NOMO-1 (cell line): ENCODE measurements at regions not wholly inside any gene's neighbourhood (a gene's known extent, or its start where the extent isn't known, plus 50 kb on each side); places are given as distances from the start of the nearest gene placed in this dataset.
"Not testable (repeated sequence)": the region's sequence is repeated elsewhere in the genome, so short reads cannot be mapped to it uniquely, and the experiment has no call there.

ENCODE experiments used
- DNase-seq, 2 experiments: peaks; one replicate each; lab custom pipeline; 2025; ENCODE audit not compliant: unreplicated experiment in 2 of 2; lab: John Stamatoyannopoulos, UW

DNA sequence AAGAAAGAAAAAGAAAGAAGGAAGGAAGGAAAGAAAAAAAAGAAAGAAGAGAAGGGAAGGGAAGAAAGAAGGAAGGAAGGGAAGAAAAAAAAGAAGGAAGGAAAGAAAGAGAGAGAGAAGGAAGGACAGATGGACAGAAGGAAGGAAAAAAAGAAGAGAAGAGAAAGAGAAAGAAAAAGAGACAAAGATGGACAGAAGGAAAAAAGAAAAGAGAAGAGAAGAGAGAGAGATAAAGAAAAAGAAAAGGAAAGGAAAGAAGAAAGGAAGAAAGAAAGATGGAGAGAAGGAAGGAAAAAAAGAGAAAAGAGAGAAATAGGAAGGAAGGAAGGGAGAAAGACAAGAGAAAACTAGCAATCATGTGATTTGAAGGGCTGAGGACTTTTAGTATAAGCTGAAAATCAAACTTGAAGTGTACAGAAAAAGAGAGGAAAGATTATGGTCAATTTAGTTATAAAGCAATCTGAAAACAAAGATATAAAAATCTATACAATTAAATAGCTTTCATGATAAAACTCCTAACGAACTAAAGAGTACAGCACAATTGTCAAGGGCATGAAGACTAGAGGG is 115.3 kb downstream of the LTN1 start:
- no peak for DNase-seq

DNA sequence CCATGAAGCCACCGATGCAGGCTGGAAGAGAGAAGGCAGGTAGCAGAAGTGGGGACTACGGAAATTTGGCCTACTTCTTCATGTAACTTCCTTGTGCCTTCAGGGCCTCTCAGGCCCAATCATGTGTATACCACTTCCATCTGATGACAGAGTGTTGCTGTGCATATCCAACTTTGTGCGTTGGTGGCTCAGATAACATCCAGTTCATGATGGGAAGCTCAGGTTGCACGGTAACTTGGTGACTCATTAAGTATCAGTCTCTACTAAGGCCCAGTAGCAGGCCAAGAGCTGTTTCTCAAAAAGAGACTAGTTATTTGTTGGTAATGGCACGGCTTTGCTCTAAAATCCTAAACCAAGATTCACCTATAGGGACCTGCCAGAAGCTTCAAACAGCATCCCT is 117.6 kb downstream of the LTN1 start:
- DNase-seq = no peak

GRCh38 chr21:28872218-28872617 is 120.5 kb downstream of the LTN1 start:
- DNase-seq = no peak

GRCh38 chr21:28871388-28872010 is 121.2 kb downstream of the LTN1 start:
- DNase-seq = no peak

DNA sequence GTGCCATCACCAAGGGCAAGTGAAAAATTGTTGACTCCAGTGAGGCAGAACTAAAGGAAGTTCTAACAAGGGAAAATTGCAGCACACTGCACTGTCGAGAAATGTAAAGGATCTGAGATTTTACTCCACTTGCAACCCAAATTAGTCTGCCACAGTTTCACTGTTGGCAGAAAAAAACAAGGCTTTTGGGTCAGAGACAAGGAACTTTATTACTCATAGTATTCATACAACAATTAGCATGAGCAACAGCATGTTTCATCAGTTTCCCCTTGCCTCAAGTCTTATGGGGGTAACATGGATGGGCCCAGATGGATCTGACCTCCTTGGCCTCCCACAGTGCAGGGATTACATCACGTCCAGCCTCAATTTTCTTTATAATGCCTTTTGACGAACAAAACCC is 125.3 kb downstream of the LTN1 start:
- DNase-seq = no peak

GRCh38 chr21:28865488-28866186 is 127.0 kb downstream of the LTN1 start:
- no peak for DNase-seq

- no peak for DNase-seq
Observed at GRCh38 chr21:28858424-28858823, 134.3 kb downstream of the LTN1 start.

DNA sequence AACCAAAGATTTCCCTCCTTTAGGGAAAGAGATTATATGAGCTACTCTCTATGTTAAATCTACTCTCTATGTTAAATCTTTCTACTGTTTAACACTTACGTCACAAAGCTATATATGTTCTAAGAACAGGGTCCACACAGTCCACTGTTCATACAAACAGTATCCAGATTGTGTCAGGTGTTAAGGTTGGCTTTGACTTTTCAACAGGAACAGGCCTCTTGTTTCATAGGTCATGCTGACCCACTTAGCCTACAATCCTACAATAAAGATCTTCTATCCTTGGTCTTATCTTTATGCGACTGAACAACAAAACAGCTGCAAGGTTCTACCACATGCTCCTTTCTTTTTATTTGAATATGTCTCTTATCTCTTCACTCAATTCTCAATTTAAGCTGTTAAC is 134.9 kb downstream of the LTN1 start:
- DNase-seq = no peak

DNA sequence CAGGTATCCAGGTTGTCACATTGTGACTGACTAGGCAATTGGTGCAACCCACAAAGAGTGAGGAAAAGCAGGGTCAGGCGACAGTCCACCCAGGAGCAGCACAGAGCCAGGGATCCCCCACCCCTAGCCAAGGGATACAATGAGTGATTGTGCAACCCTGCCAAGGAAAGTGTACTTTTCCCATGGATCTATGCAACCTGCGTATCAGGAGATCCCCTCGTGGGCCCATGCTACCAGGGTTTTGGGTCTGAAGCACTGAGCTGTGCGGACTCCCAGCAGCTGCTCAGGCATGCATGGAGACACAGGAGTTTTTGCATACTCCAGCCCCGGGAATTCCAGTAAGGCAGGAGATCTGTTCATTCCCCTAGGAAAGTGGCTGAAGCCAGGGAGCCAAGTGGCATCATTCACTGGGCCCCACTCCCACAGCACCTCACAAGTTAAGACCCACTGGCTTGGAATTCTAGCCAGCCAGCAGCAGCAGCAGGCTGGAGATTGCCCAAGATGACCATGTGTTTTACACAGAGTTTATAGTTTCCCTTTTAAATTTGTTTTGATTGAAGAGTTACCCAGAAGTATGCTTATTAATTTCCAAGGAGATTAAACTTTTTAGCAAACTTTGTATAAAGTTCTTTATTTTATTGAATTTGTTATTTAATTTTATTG is 136.0 kb downstream of the LTN1 start:
- no peak for DNase-seq

- DNase-seq = no peak
Observed at GRCh38 chr21:28852706-28853105, 140.0 kb downstream of the LTN1 start.

DNA sequence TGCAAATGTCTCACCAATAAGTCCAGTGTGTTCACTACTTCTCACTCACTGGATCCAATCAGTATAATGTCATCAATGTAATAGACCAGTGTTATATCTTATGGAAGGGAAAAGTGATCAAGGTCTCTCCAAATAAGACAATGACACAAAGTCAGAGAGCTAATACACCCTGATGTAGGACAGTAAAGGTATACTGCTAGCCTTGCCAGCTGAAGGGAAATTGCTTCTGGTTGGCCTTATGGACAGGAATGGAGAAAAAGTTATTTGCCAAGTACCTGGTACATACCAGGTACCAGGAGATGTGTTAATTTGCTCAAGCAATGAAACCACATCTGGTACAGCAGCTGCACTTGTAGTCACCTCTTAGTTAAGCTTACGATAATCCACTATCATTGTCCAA is 141.0 kb downstream of the LTN1 start:
- DNase-seq = no peak

DNA sequence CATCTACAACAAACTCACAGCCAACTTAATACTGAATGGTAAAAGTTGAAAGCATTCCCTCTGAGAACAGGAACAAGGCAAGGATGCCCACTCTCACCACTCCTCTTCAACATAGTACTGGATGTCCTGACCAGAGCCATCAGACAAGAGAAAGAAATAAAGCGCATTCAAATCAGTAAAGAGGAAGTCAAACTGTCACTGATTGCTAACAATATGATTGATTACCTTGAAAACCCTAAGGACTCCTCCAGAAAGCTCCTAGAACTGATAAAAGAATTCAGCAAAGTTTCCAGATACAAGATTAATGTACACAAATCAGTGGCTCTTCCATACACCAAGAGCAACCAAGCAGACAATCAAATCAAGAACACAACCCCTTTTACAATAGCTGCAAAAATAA is 153.4 kb downstream of the LTN1 start:
- DNase-seq = not testable (repeated sequence)

DNA sequence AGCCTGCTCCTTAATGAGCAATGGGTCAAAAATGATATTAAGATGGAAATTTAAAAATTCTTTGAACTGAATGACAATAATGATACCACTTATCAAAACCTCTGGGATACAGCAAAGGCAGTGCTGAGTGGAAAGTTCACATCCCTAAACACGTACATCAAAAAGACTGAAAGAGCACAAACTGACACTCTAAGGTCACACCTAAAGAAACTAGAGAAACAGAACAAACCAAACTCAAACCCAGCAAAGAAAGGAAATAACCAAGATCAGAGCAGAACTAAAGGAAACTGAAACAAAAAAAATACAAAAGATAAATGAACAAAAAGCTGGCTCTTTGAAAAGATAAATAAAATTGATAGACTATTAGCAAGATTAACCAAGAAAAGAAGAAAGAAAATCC is 155.3 kb downstream of the LTN1 start:
- DNase-seq = not testable (repeated sequence)

DNA sequence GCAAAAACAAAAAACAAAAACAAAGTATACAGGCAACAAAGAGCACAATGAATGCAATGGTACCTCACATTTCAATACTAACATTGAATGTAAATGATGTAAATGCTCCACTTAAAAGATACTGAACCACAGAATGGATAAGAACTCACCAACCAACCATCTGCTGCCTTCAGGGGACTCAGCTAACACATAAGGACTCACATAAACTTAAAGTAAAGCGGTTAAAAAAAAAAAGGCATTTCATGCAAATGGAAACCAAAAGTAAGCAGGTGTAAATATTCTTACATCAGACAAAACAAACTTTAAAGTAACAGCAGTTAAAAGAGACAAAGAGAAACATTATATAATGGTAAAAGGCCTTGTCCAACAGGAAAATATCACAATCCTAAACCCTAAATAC is 156.1 kb downstream of the LTN1 start:
- not testable (repeated sequence) for DNase-seq

DNA sequence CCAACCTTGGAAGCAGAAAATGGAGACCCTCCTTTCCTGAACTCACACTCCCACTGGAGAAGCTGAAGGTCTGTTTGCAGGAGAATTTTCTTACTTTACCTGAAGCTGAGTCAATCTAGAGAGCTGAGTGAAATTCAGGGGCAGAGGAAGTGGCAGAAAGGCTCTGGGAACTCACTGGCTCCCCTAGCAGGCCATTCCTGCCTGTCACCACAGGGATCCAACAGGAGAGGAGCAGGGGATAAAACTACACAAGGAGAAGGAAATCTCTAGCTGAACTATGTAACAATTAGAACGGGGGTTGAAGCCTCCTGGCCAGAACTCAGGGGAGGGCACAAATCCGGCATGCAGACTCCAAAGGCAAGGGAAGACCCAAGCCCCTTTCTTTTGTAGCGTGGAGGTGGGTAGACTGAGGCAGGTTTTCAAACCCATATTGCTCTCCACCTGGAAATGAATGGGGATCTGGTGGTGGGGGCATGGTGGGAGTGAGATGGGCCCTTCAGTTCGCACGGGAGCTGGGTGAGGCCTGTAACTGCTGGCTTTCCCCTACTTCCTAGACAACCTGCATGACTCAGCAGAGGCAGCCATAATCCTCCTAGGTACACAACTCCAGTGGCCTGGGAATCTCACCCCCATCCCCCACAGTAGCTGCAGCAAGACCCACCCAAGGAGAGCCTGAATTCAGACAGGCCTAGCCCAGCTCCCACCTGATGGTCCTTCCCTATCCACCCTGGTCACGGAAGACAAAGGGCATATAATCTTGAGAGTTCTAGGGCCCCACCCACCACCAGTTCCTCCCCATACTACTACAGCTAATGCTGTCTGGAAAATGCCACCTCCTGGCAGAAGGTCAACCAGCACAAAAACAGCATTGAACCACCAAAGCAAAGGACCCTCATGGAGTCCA is 158.1 kb downstream of the LTN1 start:
- DNase-seq = no peak

DNA sequence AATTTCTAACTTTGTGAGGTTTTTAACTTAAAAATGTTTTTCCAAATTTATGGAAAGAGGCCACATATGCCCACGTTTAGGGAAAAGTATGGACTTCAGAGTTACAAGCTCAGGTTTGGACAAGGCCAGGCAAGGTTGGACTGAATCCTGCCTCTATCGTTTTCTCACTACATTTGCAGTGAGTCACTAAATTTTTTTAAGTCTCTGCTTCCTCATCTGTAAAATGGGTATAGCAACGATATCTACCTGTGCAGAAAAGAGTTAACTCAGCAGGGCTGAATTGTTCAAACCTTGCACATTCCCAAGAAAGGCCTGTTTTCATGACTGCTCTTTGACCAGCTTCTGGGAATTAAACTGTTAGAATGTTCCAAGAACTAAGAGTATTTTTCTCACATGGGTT is 159.1 kb downstream of the LTN1 start:
- no peak for DNase-seq

DNA sequence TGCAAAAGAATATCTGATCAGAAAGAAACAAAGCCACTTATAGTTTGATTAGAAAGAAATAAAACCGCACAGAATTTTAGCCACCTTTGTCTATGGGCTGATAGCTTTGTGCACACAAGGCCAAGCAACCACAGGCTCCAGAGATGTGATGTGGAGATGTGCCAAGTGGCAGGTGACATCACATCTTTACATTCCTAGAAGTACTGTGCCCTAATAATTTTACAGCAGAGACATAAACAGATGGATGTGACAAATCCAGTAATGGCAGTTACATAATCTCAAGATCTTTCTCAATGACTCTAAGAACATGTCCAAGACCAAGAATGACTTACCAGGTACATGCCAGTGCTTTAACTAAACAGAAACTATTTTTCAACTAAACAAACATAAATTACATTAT is 159.5 kb downstream of the LTN1 start:
- DNase-seq = peak in 1 of 2 experiments; percentile 7

DNA sequence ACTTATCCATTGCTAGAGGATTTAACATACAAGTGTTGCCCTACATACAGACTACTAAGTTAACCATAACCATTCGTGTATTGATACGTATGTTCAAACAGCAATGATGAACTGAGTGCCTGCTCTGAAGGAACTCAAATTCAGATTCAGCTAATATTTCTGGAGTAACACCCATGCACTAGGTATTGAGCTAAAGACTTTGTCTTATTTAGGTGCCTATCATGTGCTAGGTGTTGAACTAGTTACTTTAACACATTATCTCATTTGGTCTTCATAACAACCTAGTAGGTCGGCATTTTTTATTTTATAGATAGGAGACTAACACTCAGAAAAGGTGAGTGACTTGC is 160.0 kb downstream of the LTN1 start:
- DNase-seq = no peak

DNA sequence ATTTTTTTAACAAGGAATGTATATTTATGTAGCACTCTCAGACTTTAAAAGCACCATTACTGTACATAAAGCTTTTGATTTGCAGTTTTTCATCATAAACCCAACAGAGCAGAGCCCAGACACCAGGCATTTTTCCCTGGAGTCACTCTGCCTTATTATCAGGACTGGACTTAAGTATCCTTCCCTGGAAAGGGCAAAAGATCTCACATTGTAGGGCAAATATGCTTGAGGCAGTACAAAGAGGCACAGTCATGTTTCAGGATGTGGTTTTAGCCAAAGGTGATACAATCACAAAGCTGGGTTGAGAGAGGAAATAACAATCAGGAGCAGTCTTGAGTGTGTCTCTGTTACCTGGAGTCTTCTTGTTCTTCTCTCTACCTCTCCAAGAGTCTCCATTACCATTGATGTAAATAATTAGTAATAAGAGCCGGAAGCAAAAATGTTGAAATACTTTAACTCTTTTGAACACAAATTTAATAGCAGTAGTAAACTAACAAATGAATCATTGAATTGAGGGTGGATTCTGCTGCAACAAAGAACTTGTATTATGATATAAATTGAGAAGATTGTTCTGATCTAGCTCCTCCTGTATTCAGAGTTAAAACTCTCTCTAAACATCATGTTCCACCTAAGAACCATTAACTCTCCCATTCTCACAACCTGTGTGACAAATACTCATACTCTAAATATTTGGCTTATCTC is 160.5 kb downstream of the LTN1 start:
- peak in 1 of 2 experiments; percentile 26 for DNase-seq

- DNase-seq = peak in 1 of 2 experiments; percentile 55
Observed at GRCh38 chr21:28828981-28829380, 163.7 kb downstream of the LTN1 start.
